ENCODE measurements at regions not wholly inside any gene's neighbourhood (a gene's known extent, or its start where the extent isn't known, plus 50 kb on each side); places are given as distances from the start of the nearest gene placed in this dataset.

DNA sequence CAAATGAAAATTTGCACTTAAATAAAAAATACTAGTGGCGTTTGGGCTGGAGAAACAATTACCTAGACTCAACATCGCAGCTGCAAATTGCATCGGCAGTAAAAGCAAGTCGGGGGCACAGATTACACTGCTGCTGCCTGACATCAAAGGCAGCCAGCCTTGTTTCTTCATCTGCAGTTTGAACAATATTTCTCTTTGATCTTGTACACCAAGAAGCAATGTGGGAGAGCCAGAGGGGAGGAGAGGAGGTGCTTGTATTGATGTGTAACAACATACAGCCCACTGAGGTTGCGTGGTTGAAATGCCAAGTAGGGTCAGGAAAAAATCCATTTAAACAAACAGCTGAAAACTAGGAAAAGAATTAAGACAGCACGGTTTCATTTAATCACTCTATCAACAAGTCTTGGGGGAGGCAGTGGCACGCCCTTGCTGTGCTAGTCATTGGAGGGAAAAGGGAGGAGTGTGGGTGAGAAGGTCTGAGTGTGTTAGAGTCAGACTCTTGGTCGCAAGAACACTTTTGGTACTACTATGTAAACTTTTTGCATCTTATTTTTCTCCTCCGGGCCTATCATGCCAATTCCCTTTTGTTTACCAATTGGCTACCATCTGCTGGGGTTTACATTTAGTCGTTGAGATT is 456.5 kb downstream of the OMA1 start:
- ATAC-seq: no peak
- TF ChIP-seq, protein P1, sequence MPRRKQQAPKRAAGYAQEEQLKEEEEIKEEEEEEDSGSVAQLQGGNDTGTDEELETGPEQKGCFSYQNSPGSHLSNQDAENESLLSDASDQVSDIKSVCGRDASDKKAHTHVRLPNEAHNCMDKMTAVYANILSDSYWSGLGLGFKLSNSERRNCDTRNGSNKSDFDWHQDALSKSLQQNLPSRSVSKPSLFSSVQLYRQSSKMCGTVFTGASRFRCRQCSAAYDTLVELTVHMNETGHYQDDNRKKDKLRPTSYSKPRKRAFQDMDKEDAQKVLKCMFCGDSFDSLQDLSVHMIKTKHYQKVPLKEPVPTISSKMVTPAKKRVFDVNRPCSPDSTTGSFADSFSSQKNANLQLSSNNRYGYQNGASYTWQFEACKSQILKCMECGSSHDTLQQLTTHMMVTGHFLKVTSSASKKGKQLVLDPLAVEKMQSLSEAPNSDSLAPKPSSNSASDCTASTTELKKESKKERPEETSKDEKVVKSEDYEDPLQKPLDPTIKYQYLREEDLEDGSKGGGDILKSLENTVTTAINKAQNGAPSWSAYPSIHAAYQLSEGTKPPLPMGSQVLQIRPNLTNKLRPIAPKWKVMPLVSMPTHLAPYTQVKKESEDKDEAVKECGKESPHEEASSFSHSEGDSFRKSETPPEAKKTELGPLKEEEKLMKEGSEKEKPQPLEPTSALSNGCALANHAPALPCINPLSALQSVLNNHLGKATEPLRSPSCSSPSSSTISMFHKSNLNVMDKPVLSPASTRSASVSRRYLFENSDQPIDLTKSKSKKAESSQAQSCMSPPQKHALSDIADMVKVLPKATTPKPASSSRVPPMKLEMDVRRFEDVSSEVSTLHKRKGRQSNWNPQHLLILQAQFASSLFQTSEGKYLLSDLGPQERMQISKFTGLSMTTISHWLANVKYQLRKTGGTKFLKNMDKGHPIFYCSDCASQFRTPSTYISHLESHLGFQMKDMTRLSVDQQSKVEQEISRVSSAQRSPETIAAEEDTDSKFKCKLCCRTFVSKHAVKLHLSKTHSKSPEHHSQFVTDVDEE (CRISPR knock-in tag; IDR thresholded peaks at IDR 0.05): no peak
- TF ChIP-seq RARB (CRISPR knock-in tag; IDR thresholded peaks at IDR 0.05): no peak
- no peak for TF ChIP-seq GLIS3 (CRISPR knock-in tag; IDR thresholded peaks at IDR 0.05)
- TF ChIP-seq, protein P2, sequence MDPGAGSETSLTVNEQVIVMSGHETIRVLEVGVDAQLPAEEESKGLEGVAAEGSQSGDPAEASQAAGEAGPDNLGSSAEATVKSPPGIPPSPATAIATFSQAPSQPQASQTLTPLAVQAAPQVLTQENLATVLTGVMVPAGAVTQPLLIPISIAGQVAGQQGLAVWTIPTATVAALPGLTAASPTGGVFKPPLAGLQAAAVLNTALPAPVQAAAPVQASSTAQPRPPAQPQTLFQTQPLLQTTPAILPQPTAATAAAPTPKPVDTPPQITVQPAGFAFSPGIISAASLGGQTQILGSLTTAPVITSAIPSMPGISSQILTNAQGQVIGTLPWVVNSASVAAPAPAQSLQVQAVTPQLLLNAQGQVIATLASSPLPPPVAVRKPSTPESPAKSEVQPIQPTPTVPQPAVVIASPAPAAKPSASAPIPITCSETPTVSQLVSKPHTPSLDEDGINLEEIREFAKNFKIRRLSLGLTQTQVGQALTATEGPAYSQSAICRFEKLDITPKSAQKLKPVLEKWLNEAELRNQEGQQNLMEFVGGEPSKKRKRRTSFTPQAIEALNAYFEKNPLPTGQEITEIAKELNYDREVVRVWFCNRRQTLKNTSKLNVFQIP (CRISPR knock-in tag; IDR thresholded peaks at IDR 0.05; ENCODE audit: borderline replicate concordance, low read depth): no peak
- TF ChIP-seq TCF4 (CRISPR knock-in tag; IDR thresholded peaks at IDR 0.05; ENCODE audit: borderline replicate concordance): no peak
- TF ChIP-seq, protein P3, sequence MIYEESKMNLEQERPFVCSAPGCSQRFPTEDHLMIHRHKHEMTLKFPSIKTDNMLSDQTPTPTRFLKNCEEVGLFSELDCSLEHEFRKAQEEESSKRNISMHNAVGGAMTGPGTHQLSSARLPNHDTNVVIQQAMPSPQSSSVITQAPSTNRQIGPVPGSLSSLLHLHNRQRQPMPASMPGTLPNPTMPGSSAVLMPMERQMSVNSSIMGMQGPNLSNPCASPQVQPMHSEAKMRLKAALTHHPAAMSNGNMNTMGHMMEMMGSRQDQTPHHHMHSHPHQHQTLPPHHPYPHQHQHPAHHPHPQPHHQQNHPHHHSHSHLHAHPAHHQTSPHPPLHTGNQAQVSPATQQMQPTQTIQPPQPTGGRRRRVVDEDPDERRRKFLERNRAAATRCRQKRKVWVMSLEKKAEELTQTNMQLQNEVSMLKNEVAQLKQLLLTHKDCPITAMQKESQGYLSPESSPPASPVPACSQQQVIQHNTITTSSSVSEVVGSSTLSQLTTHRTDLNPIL (CRISPR knock-in tag; IDR thresholded peaks at IDR 0.05; ENCODE audit: low read depth): no peak
- TF ChIP-seq, protein P4, sequence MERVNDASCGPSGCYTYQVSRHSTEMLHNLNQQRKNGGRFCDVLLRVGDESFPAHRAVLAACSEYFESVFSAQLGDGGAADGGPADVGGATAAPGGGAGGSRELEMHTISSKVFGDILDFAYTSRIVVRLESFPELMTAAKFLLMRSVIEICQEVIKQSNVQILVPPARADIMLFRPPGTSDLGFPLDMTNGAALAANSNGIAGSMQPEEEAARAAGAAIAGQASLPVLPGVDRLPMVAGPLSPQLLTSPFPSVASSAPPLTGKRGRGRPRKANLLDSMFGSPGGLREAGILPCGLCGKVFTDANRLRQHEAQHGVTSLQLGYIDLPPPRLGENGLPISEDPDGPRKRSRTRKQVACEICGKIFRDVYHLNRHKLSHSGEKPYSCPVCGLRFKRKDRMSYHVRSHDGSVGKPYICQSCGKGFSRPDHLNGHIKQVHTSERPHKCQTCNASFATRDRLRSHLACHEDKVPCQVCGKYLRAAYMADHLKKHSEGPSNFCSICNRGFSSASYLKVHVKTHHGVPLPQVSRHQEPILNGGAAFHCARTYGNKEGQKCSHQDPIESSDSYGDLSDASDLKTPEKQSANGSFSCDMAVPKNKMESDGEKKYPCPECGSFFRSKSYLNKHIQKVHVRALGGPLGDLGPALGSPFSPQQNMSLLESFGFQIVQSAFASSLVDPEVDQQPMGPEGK (CRISPR knock-in tag; IDR thresholded peaks at IDR 0.05; ENCODE audit: borderline replicate concordance): no peak

DNA sequence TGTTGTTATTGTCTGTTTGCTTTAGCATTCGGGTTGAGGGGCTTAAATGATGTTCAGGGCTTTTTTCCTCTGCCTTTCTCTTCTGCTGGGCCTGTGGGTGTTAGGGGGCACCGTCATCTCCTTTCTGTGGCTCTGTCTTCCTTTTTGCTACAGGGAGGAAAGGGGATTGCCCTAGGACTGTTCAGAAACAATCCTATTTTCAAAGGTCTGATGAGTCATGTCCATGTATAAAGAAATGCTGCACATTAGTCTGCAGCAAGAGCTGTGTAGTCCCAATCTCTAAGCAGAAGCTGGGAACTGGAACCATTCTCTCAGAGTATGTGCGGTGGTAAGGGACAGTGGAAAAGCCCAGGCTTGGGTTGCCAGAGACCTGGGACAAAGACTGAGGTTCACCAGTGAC is 462.3 kb downstream of the OMA1 start:
- TF ChIP-seq ZNF70 (CRISPR knock-in tag; IDR thresholded peaks at IDR 0.05) (no peak), BACH2 (CRISPR knock-in tag; IDR thresholded peaks at IDR 0.05; ENCODE audit: borderline replicate concordance) (no peak), ISL1 (CRISPR knock-in tag; IDR thresholded peaks at IDR 0.05) (no peak), GLIS3 (CRISPR knock-in tag; IDR thresholded peaks at IDR 0.05) (no peak), PPARA (CRISPR knock-in tag; IDR thresholded peaks at IDR 0.05; ENCODE audit: borderline replicate concordance) (no peak), TOX (CRISPR knock-in tag; IDR thresholded peaks at IDR 0.05; ENCODE audit: borderline replicate concordance) (no peak), RARB (CRISPR knock-in tag; IDR thresholded peaks at IDR 0.05) (no peak), ESRRG (CRISPR knock-in tag; IDR thresholded peaks at IDR 0.05) (no peak)
- TF ChIP-seq, protein P2 (CRISPR knock-in tag; IDR thresholded peaks at IDR 0.05; ENCODE audit: borderline replicate concordance, low read depth): no peak
- TF ChIP-seq, protein P5, sequence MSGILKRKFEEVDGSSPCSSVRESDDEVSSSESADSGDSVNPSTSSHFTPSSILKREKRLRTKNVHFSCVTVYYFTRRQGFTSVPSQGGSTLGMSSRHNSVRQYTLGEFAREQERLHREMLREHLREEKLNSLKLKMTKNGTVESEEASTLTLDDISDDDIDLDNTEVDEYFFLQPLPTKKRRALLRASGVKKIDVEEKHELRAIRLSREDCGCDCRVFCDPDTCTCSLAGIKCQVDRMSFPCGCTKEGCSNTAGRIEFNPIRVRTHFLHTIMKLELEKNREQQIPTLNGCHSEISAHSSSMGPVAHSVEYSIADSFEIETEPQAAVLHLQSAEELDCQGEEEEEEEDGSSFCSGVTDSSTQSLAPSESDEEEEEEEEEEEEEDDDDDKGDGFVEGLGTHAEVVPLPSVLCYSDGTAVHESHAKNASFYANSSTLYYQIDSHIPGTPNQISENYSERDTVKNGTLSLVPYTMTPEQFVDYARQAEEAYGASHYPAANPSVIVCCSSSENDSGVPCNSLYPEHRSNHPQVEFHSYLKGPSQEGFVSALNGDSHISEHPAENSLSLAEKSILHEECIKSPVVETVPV (CRISPR knock-in tag; IDR thresholded peaks at IDR 0.05): no peak
- TF ChIP-seq, protein P4 (CRISPR knock-in tag; IDR thresholded peaks at IDR 0.05; ENCODE audit: borderline replicate concordance): no peak
- no peak for ATAC-seq

DNA sequence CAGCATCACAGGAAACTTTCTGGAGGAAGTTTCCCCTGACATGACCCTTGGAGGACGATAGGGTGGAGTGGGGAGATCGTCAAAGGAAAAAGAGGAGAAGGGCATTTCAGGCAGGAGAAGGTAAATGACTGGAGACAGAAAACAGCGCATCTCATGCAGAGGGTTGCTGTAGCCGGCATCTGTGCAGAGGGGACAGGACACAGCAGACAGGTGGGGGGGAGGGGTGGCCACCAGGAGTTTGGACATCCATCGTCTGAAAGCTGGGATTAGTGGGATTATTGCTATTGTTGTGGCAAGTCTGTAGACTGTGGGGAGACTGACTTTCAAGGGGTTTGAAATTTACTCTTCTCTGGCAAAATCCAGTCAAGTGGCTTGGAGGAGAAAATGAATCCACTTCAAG is 463.9 kb downstream of the OMA1 start:
- no peak for ATAC-seq
- TF ChIP-seq TCF4 (CRISPR knock-in tag; IDR thresholded peaks at IDR 0.05; ENCODE audit: borderline replicate concordance) (no peak), RARB (CRISPR knock-in tag; IDR thresholded peaks at IDR 0.05) (no peak), CSDC2 (CRISPR knock-in tag; IDR thresholded peaks at IDR 0.05) (no peak), ZNF8 (CRISPR knock-in tag; IDR thresholded peaks at IDR 0.05) (no peak), BACH2 (CRISPR knock-in tag; IDR thresholded peaks at IDR 0.05; ENCODE audit: borderline replicate concordance) (no peak), ZC3H10 (CRISPR knock-in tag; IDR thresholded peaks at IDR 0.05) (no peak), OSR1 (CRISPR knock-in tag; IDR thresholded peaks at IDR 0.05) (no peak), ISL1 (CRISPR knock-in tag; IDR thresholded peaks at IDR 0.05) (no peak), GLIS3 (CRISPR knock-in tag; IDR thresholded peaks at IDR 0.05) (no peak), ESRRG (CRISPR knock-in tag; IDR thresholded peaks at IDR 0.05) (no peak), PPARA (CRISPR knock-in tag; IDR thresholded peaks at IDR 0.05; ENCODE audit: borderline replicate concordance) (no peak)
- TF ChIP-seq, protein P4 (CRISPR knock-in tag; IDR thresholded peaks at IDR 0.05; ENCODE audit: borderline replicate concordance): no peak
- TF ChIP-seq, protein P5 (CRISPR knock-in tag; IDR thresholded peaks at IDR 0.05): no peak
